GM19328 (cell line): ENCODE measurements at regions not wholly inside any gene's neighbourhood (a gene's known extent, or its start where the extent isn't known, plus 50 kb on each side); places are given as distances from the start of the nearest gene placed in this dataset.
"Not testable (repeated sequence)": the region's sequence is repeated elsewhere in the genome, so short reads cannot be mapped to it uniquely, and the experiment has no call there.

Experiments
- ATAC-seq: cut with Tn5 transposase; IDR thresholded peaks from one replicate; pipeline ENCODE4 v1.9.1; 2021; ENCODE audit warnings: mild to moderate bottlenecking, moderate library complexity; ENCODE audit not compliant: unreplicated experiment

GRCh38 chr4:149870008-149870407, 54.4 kb upstream of the IQCM start:
- no peak for ATAC-seq

- no peak for ATAC-seq
Observed at GRCh38 chr4:149881744-149882143, 66.1 kb upstream of the IQCM start.

GRCh38 chr4:149882251-149882650, 66.6 kb upstream of the IQCM start:
- ATAC-seq = no peak

GRCh38 chr4:149884046-149884445, 68.4 kb upstream of the IQCM start:
- no peak for ATAC-seq

GRCh38 chr4:149884529-149885181, 69.0 kb upstream of the IQCM start:
- ATAC-seq = no peak

- ATAC-seq = no peak
Observed at GRCh38 chr4:149885896-149886295, 70.3 kb upstream of the IQCM start.

GRCh38 chr4:149886786-149887490, 71.3 kb upstream of the IQCM start:
- ATAC-seq = no peak

- ATAC-seq = no peak
Observed at GRCh38 chr4:149889991-149890390, 74.3 kb upstream of the IQCM start.

- ATAC-seq = no peak
Observed at GRCh38 chr4:149890531-149890930, 74.9 kb upstream of the IQCM start.

GRCh38 chr4:149891426-149891825, 75.8 kb upstream of the IQCM start:
- ATAC-seq = no peak

- no peak for ATAC-seq
Observed at GRCh38 chr4:149896432-149896831, 80.8 kb upstream of the IQCM start.

GRCh38 chr4:149897783-149898182, 82.1 kb upstream of the IQCM start:
- ATAC-seq = no peak

- no peak for ATAC-seq
Observed at GRCh38 chr4:149901128-149901527, 85.5 kb upstream of the IQCM start.

- ATAC-seq = no peak
Observed at GRCh38 chr4:149902242-149902641, 86.6 kb upstream of the IQCM start.

GRCh38 chr4:149910177-149910576, 94.5 kb upstream of the IQCM start:
- no peak for ATAC-seq

GRCh38 chr4:149910604-149911350, 95.1 kb upstream of the IQCM start:
- ATAC-seq = no peak

- no peak for ATAC-seq
Observed at GRCh38 chr4:149911354-149911753, 95.7 kb upstream of the IQCM start.

- no peak for ATAC-seq
Observed at GRCh38 chr4:149912000-149912399, 96.4 kb upstream of the IQCM start.

GRCh38 chr4:149914119-149915115, 98.8 kb upstream of the IQCM start:
- ATAC-seq = peak; percentile 81

GRCh38 chr4:149915735-149916134, 100.1 kb upstream of the IQCM start:
- not testable (repeated sequence) for ATAC-seq

- no peak for ATAC-seq
Observed at GRCh38 chr4:149923736-149924135, 108.1 kb upstream of the IQCM start.
